ENCODE measurements at regions not wholly inside any gene's neighbourhood (a gene's known extent, or its start where the extent isn't known, plus 50 kb on each side); places are given as distances from the start of the nearest gene placed in this dataset.

DNA sequence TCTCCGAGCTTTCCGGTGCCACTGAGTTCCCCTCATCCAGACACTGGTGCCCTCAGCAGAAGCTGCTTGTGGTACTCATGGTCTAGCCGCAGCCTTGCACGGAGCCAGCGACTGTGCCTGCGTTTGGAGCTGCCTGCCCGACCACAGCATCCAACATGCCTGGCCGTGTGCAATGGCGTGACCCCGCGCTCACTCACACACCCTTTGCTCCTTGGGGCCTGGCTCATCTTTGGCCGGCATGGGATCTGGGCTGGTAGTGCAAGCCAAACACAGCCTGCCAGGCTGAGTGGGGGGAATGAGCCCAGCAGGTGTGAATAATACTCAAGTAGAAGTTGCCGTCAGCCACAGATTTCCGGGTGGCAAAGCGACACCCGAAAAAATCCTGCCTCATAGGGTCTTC is 1178.7 kb upstream of the GBE1 start:
- no peak for DNase-seq (ENCODE audit: low read depth)

DNA sequence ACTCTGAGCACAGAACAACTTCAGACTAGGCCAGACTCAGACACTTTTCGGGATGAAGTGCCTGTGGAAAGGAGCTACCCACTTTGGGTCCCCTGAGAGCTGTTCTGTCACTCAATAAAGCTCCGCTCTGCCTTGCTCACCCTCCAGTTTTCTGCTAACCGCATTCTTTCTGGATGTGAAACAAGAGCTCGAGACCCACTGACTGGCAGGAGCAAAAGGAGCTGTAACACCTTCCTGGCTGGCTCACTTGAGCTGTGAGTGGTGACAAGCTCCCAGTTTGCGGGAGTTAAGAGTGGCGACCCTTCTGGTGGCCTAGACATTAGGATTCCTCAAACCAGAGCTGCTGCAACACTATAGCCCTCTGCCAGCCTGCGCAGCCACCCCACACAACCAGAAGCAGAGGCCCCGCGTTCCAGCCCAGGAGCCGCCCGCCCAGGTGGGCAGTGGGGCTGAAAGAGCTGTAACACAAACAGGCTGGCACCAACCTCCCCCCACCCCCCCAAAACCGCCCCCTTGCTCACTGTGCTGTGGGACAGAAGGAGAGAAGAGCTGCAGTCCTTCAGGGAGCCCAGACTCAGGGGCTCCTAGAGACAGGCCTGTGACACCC is 1178.1 kb upstream of the GBE1 start:
- no peak for DNase-seq (ENCODE audit: low read depth)

DNA sequence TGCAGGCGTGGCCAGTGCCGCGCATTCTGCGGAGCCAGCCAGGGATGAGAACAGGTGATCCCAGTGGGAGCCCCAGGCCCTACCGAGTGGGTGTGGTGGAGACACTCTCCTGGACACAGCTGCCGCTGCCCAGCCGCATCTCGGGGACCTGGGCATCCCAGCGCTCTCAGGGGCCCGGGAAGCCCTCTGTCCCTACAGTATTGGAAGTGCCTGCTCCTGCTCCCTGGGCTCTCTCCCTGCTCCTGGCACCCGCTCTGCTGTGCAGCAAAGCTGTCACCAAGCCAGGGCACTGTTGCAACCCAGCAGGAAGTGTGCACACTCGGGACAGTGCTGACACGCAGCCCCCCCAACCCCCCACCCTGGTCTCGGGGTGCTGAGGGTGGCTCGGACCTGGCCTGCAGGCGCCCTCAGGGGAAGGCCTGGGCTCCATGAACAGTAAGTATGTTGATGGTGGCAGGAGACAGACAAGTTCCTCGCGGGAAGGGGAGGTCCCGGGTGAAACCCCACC is 1177.4 kb upstream of the GBE1 start:
- DNase-seq (ENCODE audit: low read depth): no peak

DNA sequence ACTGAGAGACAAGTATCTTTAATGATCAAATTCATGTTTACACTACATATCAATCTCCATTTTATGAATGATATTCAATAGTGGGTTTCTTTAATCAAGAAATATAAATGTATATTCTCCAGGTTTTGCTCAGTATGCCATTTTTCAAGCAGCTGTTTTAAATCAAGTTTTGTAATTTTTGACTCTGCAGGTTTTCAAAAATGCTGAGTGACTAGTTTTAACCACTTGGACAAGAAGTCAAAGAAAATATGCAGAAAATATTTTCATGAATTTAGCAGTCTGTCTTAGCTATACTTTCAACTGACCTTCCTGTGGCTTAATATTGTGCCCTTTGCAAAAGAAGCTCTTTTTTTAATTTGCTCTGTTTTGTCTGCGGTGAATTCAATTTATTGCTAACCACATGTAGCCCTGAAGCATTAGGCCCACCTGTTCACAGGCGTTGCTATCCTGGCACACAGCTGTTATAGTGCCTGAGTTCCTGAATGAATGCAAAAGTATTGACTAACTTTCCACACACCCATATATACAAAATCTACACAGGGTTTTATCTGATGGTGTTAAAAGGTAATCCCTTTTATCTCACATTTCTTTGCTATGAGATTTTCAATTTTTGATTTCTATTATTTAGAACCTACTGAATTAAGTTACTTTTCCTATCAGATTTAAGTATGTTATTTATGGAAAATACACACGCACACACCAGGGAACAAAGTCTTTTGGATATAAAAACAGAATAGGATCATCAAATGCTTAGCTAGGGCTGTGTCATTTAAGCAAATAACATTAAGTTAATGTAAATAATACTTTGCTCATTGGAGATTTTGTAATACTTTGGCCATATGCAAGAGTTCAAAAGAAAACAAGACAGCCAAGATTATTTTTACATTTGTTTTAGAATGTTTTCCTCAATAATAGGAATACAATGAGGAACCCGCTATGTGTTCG is 1166.1 kb upstream of the GBE1 start:
- DNase-seq (ENCODE audit: low read depth): no peak

DNA sequence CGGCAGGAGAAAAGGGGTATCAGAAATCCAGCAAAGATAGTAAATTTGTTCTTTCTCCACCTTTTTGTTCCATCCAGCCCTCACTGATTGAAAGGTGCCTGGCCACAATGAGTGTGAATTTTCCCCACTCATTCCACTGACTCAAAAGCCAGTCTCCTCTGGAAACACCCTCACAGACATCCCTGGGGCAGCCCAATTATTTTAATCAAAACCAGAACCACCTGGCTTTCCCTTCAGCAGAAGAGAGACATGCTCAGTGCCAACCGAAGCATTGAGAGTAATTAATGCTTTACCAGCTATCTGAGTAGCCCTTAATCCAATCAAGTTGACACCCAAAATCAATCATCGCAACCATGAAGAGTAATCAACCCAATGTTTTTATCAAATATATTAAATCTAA is 1129.6 kb upstream of the GBE1 start:
- no peak for DNase-seq (ENCODE audit: low read depth)

DNA sequence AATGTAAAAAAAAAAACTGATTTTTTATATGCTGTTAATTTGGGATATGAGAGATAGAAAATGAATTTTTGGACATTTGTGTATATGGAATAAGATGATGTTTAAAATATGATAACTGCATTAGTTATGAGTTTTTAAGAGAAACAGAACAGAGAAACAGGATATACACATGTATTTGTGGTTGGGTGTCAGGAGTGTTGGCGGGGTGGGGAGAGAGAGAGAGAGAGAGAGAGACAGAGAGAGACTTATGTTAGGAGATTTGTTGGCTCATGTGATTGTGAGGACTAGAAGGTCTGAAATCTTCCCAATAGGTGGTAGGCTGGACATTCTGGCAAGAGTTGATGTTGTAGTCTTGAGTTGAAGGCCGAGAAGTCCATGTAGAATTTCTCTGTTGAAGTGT is 1121.6 kb upstream of the GBE1 start:
- DNase-seq (ENCODE audit: low read depth): no peak

DNA sequence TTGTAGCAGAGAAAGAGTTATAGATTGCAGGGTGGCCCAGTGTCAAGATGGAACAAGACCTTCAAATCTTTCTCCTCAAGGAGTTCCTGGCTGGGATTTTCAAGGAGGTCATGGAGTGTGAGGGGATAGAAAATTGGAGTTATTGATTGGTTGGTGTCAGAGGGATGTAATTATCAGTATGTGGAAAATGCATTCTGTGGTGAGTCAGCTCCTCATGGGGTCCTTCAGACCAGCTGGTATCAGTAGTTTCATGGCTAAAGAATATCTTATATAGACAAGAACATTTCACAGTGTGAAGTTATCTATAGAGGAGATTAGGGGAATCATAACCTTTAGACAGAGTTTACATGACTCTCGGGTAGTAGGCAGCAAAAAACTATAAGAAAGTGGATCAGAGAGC is 1114.0 kb upstream of the GBE1 start:
- DNase-seq (ENCODE audit: low read depth): no peak

DNA sequence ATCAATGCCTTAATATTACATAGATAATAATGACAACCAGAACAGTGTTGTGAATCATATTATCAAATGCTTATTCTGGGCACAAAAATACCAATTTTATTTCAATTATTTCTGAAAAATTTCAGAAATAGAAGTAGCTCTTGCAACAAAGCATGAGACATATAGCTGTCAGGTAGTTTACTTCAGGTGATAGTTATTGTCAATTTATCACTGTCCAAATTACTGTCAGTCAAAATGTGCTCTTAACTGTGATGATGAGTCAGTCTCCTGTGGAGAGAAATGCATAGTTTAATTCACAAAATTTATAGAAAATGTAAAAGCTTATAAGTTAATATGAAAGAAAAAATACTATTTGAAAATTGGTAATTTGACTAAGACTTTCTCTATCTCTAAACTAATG is 1078.4 kb upstream of the GBE1 start:
- DNase-seq (ENCODE audit: low read depth): no peak

DNA sequence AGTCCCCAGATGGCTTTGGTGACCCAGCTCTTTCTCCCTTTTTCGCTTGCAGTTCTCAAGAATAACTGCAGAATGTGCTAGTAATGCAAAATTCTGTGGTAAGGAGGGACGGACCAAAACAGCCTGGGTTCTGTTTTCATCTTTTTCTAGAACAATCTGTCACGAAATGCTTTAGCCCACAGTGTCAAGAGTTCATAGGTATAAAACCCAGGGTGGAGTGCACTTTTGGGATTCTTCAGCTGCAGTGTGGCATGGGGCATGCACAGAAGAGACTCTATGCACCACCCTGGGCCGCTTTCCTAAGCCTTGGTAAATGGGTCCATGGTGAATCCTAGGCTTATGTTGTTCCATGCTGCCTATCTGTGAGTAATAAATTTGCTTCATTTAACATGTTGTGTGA is 1072.7 kb upstream of the GBE1 start:
- DNase-seq (ENCODE audit: low read depth): no peak

DNA sequence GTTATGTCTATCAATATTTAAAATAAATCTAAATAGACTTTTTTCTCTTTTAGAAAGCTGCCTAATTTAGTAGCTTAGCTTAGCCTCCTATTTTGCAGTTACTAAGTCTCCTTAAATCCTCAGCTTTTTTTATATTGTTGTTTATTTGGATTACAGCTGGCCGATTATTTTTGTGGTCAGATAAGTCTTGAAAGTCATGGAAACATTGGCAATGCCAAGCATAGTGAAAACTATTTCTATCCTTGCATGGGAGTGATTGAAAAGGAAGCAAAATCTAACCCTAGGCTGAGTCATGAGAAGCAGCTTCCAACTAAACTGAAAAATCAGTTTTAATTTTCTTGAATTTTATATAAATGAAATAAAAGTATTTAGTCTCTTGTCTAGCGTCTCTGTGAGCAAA is 1063.0 kb upstream of the GBE1 start:
- DNase-seq (ENCODE audit: low read depth): no peak

DNA sequence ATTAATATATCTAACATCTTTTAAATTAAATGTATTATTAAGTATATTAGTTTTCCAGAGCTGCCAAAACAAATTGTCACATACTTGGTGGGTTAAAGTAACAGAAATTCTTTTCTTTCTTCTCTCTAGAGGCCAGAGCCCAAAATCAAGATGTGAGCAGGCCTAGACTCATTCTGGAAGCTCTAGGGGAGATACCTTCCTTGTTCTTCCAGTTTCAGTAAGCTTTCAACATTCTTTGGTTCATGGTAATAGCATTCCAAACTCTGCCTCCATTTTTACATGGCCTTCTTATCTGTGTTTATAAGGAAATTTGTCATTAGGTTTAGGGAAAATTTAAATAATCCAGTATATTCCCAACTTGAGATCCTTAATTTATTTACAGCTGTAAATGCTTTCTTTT is 1054.6 kb upstream of the GBE1 start:
- no peak for DNase-seq (ENCODE audit: low read depth)

DNA sequence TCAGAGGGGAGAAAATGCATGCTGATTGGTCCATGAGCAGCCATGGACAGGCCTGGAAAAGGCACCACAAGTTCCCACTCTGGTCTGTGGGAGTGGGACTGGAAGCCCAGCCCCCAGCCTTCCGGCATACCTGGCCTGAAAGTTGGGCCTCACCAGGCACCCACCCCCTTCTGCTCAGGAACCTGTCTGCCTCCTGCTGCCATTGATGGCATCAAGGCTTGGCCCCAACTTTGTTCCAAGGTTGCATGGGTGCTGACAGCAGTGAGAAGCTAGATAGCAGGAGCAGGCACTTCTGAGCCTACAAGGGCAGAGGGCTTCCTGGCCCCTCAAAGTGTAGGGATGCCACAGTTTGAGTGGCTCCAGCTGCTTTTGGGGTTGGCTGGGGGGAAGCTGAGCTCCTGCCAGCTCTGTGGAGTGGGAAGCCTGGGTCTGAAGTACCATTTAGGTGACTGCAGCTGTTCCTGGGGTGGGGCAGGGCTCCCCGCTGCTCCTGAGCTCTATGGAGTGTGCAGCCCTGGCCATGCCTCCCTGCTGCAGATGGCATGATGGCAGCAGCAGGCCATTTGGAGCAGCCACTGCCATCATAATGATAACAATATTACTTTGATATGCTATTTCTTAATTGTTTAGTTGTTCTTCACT is 1054.1 kb upstream of the GBE1 start:
- no peak for DNase-seq (ENCODE audit: low read depth)

DNA sequence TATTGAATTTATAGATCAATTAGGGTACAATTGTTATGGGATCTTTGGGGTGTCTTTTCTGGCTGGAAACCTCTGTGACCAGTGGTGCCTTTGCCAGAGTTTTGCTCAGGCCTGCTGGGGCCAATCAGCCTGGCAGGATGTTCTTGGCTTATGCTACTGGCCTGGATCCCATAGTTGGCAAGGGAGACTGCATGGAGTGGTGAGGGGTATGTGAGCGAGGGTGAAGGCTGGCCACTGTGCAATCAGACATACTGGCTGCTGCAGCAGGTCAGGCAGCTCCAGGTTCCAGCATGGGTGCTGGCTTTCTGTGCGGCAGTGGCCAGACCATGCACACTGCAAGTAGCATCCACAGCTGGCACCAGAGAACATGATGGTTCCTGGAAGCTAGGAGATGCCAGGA is 1053.2 kb upstream of the GBE1 start:
- no peak for DNase-seq (ENCODE audit: low read depth)

DNA sequence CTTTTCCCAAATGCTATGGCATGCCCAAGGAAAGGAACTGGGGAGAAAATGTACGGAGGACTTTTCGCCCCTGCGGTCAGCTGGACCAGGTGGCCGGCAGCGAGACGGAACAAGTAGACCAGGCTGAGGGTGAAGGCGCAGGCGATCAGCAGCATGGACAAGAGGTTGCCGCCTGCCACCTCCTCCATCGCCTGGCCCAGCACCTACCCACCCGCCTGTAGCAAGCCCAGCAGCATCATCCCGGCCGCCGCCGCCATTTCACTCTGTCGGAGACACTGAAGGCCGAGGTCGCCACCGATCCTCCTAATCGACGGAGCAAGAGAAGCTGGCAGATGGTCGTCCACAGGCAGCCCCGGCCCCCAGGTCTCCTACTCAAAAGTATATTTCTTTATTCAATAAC is 1046.3 kb upstream of the GBE1 start:
- DNase-seq (ENCODE audit: low read depth): no peak

DNA sequence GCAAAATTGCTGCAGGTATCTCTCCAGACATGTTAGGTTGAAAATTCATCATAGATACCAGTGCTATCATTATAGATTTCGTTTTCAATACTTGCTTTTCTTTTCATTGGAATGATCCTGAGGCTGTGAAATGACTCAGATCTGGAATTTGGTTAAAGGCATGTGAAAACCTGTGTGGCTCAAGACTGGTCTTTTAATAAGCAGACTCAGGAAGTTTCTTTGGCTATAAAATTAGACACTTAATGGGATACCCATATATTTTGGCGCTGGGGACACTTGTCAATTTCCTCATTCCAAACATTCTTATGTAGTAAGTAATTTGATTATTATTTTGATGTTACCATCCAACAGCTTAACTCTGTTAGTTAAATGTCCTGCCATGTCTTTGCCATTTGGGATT is 1041.1 kb upstream of the GBE1 start:
- no peak for DNase-seq (ENCODE audit: low read depth)

DNA sequence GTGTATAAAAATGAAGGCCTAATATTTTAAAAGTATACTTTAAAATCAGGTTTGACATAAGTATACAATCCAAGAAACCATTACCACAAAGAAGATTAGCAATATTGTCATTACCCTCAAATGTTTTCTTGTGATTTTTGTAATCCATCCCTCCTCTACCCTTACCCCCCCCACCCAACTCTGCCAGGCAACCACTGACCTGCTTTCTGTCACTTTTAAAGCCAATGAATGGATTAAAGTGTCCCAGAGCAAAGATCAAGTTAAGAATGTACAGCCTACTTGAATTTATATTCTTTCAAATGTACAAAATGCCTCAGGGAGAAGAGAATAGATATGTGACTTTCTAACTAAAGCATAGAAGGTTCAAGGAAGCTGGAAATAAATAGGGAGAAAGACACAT is 1038.8 kb upstream of the GBE1 start:
- DNase-seq (ENCODE audit: low read depth): no peak

DNA sequence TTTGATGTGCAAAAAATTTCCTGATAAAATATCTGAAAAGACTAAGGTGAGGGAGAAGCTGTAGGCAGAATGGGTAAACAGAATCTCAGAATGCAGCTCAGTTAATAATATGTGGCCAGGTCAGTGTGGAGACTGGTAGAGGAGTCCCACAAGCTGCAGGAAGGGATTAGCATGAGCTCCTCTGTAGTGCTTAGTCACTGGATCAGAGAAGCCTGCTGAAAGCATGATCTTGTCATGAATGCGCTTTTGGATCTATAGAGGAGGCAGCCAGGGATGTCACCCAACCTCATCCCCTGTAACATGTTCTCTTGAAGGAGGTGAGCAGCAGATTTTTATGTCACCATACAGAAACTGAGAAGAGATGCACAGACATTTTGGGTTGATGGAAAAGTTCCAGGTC is 1035.3 kb upstream of the GBE1 start:
- no peak for DNase-seq (ENCODE audit: low read depth)

DNA sequence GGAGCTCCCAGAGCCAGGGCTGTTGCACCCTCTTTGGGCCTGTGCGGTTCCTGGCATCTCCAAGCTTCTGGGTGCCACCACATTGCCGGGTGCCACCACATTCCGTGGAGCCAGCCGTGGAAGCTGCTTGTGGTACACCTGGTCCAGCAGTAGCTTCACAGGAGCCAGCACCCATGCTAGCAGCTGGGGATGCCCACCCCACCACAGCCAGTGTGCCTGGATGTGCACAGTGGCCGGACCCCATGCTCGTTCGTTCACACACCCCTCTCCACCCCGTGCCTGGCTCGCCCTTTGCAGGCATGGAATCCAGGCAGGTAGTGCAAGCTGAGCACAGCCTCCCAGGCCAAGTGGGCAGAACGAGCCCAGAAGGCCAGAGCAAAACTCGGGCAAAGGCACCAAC is 1029.8 kb upstream of the GBE1 start:
- no peak for DNase-seq (ENCODE audit: low read depth)

DNA sequence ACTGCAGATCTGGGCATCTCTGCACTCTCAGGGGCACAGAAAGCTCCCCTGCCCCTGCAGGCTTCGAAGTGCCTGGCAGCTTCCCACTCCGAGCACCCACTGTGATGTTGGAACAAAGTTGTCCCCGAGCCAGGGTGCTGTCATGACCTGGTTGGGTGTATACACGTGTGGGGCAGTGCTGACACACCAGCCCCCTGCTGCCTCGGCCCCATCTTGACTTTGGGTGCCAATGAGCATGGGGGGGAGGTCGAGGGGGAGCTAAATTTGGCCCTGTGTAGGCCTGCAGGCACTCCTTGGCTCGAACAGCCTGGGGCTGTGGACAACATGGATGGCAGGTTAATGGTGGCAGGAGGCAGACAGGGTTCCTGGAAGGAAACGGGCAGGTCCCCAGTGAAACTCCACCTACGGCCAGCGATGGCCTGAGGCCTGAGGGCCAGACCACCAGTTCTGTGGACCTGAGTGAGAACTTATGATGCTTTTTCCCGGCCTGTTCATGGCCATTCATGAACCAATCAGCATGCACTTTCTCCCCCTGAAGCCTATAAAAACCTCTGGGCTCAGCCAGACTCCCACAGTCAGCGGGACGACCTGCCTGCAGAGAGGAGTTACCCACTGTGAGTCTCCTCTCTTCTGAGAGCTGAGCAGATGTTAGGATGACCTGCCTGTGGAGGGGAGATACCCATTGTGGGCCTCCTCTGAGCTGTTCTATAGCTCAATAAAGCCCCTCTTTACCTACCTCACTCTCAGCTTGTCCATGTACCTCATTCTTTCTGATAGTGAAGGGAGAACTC is 1029.1 kb upstream of the GBE1 start:
- no peak for DNase-seq (ENCODE audit: low read depth)

DNA sequence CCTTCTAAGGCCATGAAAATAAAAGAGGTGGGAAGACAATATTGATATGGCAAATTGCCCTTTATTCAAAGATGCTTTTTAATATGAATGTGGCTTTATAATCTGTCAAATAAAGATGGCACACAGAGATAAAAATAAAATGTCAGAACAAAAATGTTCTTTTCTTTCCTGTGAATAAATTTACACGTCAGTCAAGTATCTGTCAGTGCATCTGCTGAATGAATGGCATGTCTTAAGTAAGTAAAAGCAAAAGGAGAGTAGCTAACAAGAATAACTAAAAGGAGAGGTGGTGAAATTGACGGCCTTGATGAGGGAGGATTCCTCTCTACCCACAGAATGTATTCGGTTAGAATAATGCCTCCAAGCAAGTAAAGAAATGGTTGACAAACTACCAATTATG is 1021.7 kb upstream of the GBE1 start:
- no peak for DNase-seq (ENCODE audit: low read depth)

DNA sequence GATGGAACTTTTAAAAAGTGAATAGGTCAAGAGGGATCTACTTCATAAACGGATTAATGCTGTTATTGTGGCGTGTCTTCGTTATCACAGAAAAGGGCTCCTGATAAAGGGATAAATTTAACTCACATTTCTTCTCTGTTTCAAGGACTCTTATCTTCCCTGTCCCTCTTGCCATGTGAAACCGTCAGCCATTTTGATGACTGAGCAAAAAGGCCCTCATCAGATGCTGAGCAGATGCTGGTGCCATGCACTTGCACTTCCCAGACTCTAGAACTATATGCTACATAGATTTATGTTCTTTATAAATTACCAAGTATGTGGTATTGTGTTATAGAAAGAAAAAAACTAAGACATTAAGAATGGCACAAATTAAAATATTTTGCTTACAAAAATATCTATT is 1011.8 kb upstream of the GBE1 start:
- DNase-seq (ENCODE audit: low read depth): no peak

DNA sequence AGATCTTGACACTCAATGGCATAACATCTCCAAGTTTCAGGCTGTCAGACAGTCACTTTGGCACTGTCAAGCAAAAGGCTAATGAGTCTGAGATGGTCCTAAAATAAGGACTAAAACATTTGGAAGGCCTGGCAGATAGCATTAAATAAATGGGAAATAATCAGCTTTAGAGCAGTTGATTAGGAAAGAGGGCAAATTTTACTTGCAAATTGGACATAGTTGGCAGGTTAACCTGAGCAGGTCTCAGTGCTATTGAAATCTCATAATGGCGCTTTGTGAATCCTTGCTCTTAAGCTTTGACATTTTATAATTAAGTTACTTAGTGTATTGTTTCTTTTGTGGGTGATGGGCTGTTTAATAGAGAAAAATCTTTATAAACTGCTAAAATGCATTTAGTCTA is 1003.1 kb upstream of the GBE1 start:
- DNase-seq (ENCODE audit: low read depth): no peak

Measured in activated gamma-delta T cell treated with anti-CD3 and anti-CD28 coated beads, Interleukin-2, amount 50 U/mL, for 16 hours (primary cell).